ENCODE measurements at regions not wholly inside any gene's neighbourhood (a gene's known extent, or its start where the extent isn't known, plus 50 kb on each side); places are given as distances from the start of the nearest gene placed in this dataset.

GRCh38 chr1:233544304-233544703, 69.6 kb upstream of the KCNK1 start:
- no peak for TF ChIP-seq CTCF (IDR thresholded peaks at IDR 0.05)
- TF ChIP-seq POLR2AphosphoS5 (IDR thresholded peaks at IDR 0.05; ENCODE audit: insufficient read depth in 1 of 2, low read depth in 1 of 2): no peak

All from vagina (tissue), 2 donors.